ENCODE measurements at regions not wholly inside any gene's neighbourhood (a gene's known extent, or its start where the extent isn't known, plus 50 kb on each side); places are given as distances from the start of the nearest gene placed in this dataset.

- DNase-seq (ENCODE audit: low spot score), result no peak
Measured at GRCh38 chr2:136375017-136375901, 257.3 kb upstream of the CXCR4 start.

- DNase-seq (ENCODE audit: low spot score), result no peak
Measured at GRCh38 chr2:136373841-136374240, 255.9 kb upstream of the CXCR4 start.

GRCh38 chr2:136373029-136373428 lies 255.1 kb upstream of the CXCR4 start:
- no peak for DNase-seq (ENCODE audit: low spot score)

GRCh38 chr2:136363900-136364299 lies 246.0 kb upstream of the CXCR4 start:
- no peak for DNase-seq (ENCODE audit: low spot score)

- DNase-seq (ENCODE audit: low spot score), result no peak
Measured at GRCh38 chr2:136363470-136363869, 245.5 kb upstream of the CXCR4 start.

- DNase-seq (ENCODE audit: low spot score), result no peak
Measured at GRCh38 chr2:136362676-136363390, 244.9 kb upstream of the CXCR4 start.

GRCh38 chr2:136361521-136361920 lies 243.6 kb upstream of the CXCR4 start:
- no peak for DNase-seq (ENCODE audit: low spot score)

GRCh38 chr2:136360790-136361189 lies 242.8 kb upstream of the CXCR4 start:
- DNase-seq (ENCODE audit: low spot score), result no peak

GRCh38 chr2:136359121-136359965 lies 241.4 kb upstream of the CXCR4 start:
- no peak for DNase-seq (ENCODE audit: low spot score)

GRCh38 chr2:136358576-136358975 lies 240.6 kb upstream of the CXCR4 start:
- no peak for DNase-seq (ENCODE audit: low spot score)

GRCh38 chr2:136357007-136357380 lies 239.0 kb upstream of the CXCR4 start:
- peak; percentile 68 for DNase-seq (ENCODE audit: low spot score)

- no peak for DNase-seq (ENCODE audit: low spot score)
Measured at GRCh38 chr2:136356125-136357006, 238.4 kb upstream of the CXCR4 start.

GRCh38 chr2:136351684-136352083 lies 233.7 kb upstream of the CXCR4 start:
- DNase-seq (ENCODE audit: low spot score), result no peak

GRCh38 chr2:136347981-136348380 lies 230.0 kb upstream of the CXCR4 start:
- no peak for DNase-seq (ENCODE audit: low spot score)

- no peak for DNase-seq (ENCODE audit: low spot score)
Measured at GRCh38 chr2:136344339-136344738, 226.4 kb upstream of the CXCR4 start.

GRCh38 chr2:136342138-136342537 lies 224.2 kb upstream of the CXCR4 start:
- no peak for DNase-seq (ENCODE audit: low spot score)

GRCh38 chr2:136334967-136335366 lies 217.0 kb upstream of the CXCR4 start:
- DNase-seq (ENCODE audit: low spot score), result no peak

GRCh38 chr2:136332436-136333095 lies 214.6 kb upstream of the CXCR4 start:
- no peak for DNase-seq (ENCODE audit: low spot score)

- no peak for DNase-seq (ENCODE audit: low spot score)
Measured at GRCh38 chr2:136331226-136331625, 213.3 kb upstream of the CXCR4 start.

- peak; percentile 17 for DNase-seq (ENCODE audit: low spot score)
Measured at GRCh38 chr2:136328207-136328795, 210.4 kb upstream of the CXCR4 start.

Measured in SK-N-DZ (cell line).